ENCODE measurements at regions not wholly inside any gene's neighbourhood (a gene's known extent, or its start where the extent isn't known, plus 50 kb on each side); places are given as distances from the start of the nearest gene placed in this dataset.
A peak's percentile ranks its signal among the peaks of the same experiment; 100 is the strongest.
"Not testable (repeated sequence)": the region's sequence is repeated elsewhere in the genome, so short reads cannot be mapped to it uniquely, and the experiment has no call there.

DNA sequence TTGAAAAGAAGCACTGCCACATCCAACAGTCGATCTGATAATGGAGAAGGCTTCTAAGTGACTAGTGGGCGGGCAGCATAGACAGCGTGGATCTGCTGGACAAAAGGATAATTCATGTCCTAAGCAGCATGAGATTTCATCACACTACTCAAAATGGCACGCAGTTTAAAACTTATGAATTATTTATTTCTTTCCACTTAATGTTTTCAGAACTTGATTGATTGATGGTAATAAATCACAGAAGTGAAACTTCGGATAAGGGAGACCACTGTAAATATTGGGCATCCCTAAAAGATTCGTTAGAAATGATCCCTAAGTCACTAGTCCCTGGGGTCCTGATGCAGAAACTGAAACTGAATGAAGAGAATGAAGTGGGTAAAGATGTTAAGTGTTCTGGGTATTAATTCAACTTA lies 93.0 kb upstream of the ANK2 start:
- DNase-seq: no peak
- no peak overlapping the region for H3K23ac ChIP-seq (ENCODE audit: low read length in 2 of 2)

DNA sequence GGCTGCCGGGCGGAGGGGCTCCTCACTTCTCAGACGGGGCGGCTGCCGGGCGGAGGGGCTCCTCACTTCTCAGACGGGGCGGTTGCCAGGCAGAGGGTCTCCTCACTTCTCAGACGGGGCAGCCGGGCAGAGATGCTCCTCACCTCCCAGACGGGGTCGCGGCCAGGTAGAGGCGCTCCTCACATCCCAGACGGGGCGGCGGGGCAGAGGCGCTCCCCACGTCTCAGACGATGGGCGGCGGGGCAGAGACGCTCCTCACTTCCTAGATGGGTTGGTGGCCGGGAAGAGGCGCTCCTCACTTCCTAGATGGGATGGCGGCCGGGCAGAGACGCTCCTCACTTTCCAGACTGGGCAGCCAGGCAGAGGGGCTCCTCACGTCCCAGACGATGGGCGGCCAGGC lies 91.7 kb upstream of the ANK2 start:
- not testable (repeated sequence) for H3K27ac ChIP-seq (ENCODE audit: low read length, poor library complexity, severe bottlenecking); H2AFZ ChIP-seq (ENCODE audit: low read depth, low read length); H3K79me1 ChIP-seq (replicated peaks; ENCODE audit: low read length, poor library complexity, severe bottlenecking); H2AK5ac ChIP-seq (ENCODE audit: low read length, severe bottlenecking); H4K8ac ChIP-seq (ENCODE audit: low read length); H3K23ac ChIP-seq (ENCODE audit: low read length in 2 of 2); H3K36me3 ChIP-seq (ENCODE audit: control insufficient read depth in 1 of 2, insufficient read depth in 2 of 2, low read depth in 1 of 2, low read length in 2 of 2); H3K14ac ChIP-seq (ENCODE audit: low read length in 2 of 2); DNase-seq; H3K4me3 ChIP-seq (ENCODE audit: insufficient read depth in 1 of 2, low read depth in 1 of 2, low read length in 2 of 2); H3K4ac ChIP-seq (ENCODE audit: low read depth in 1 of 2, low read length in 2 of 2); H3K9me3 ChIP-seq (ENCODE audit: control insufficient read depth, low read length); H3K4me2 ChIP-seq (ENCODE audit: low read length, poor library complexity, severe bottlenecking); H2BK5ac ChIP-seq (ENCODE audit: low read depth, low read length, poor library complexity, severe bottlenecking); H2BK120ac ChIP-seq (ENCODE audit: low read depth, low read length); H4K91ac ChIP-seq (ENCODE audit: low read length); H2BK15ac ChIP-seq (ENCODE audit: low read depth, poor library complexity, severe bottlenecking); H3K27me3 ChIP-seq (ENCODE audit: control insufficient read depth in 1 of 2, insufficient read depth in 1 of 2, low read length in 2 of 2); H3K9ac ChIP-seq (ENCODE audit: low read length); H2BK12ac ChIP-seq (ENCODE audit: low read length in 2 of 2); H3K18ac ChIP-seq (ENCODE audit: low read depth in 1 of 2, low read length in 2 of 2); H3K4me1 ChIP-seq (ENCODE audit: control insufficient read depth, insufficient read depth, low read depth, low read length)
- WGBS: no CpG with 5 or more reads among the region's 31 CpGs

More for the DNA sequence above, 93.0 kb upstream of the ANK2 start:
- H3K9ac ChIP-seq (ENCODE audit: low read length): no peak overlapping the region
- no peak overlapping the region for H2BK5ac ChIP-seq (ENCODE audit: low read depth, low read length, poor library complexity, severe bottlenecking)
- no peaks in the 10 kb centered on the region for H3K4me1 ChIP-seq (ENCODE audit: control insufficient read depth, insufficient read depth, low read depth, low read length)
- H3K4me2 ChIP-seq (ENCODE audit: low read length, poor library complexity, severe bottlenecking): no peak overlapping the region
- no peak overlapping the region for H2AK5ac ChIP-seq (ENCODE audit: low read length, severe bottlenecking)
- no peak overlapping the region for H4K91ac ChIP-seq (ENCODE audit: low read length)
- H3K36me3 ChIP-seq (ENCODE audit: control insufficient read depth in 1 of 2, insufficient read depth in 2 of 2, low read depth in 1 of 2, low read length in 2 of 2): no peaks in the 10 kb centered on the region
- no peak overlapping the region for H2BK15ac ChIP-seq (ENCODE audit: low read depth, poor library complexity, severe bottlenecking)
- H3K14ac ChIP-seq (ENCODE audit: low read length in 2 of 2): no peak overlapping the region
- no peak overlapping the region for H3K18ac ChIP-seq (ENCODE audit: low read depth in 1 of 2, low read length in 2 of 2)
- no peak overlapping the region for H4K8ac ChIP-seq (ENCODE audit: low read length)
- no peak overlapping the region for H2AFZ ChIP-seq (ENCODE audit: low read depth, low read length)
- 92% methylated on average over 5 of the region's 6 CpGs for WGBS
- H3K9me3 ChIP-seq (ENCODE audit: control insufficient read depth, low read length): no peaks in the 10 kb centered on the region
- no peaks in the 10 kb centered on the region for H3K27me3 ChIP-seq (ENCODE audit: control insufficient read depth in 1 of 2, insufficient read depth in 1 of 2, low read length in 2 of 2)
- no peak overlapping the region for H2BK120ac ChIP-seq (ENCODE audit: low read depth, low read length)
- H3K4me3 ChIP-seq (ENCODE audit: insufficient read depth in 1 of 2, low read depth in 1 of 2, low read length in 2 of 2): no peak overlapping the region
- no peak overlapping the region for H3K4ac ChIP-seq (ENCODE audit: low read depth in 1 of 2, low read length in 2 of 2)
- H3K27ac ChIP-seq (ENCODE audit: low read length, poor library complexity, severe bottlenecking): no peak overlapping the region
- no peaks in the 10 kb centered on the region for H3K79me1 ChIP-seq (replicated peaks; ENCODE audit: low read length, poor library complexity, severe bottlenecking)
- H2BK12ac ChIP-seq (ENCODE audit: low read length in 2 of 2): no peak overlapping the region

DNA sequence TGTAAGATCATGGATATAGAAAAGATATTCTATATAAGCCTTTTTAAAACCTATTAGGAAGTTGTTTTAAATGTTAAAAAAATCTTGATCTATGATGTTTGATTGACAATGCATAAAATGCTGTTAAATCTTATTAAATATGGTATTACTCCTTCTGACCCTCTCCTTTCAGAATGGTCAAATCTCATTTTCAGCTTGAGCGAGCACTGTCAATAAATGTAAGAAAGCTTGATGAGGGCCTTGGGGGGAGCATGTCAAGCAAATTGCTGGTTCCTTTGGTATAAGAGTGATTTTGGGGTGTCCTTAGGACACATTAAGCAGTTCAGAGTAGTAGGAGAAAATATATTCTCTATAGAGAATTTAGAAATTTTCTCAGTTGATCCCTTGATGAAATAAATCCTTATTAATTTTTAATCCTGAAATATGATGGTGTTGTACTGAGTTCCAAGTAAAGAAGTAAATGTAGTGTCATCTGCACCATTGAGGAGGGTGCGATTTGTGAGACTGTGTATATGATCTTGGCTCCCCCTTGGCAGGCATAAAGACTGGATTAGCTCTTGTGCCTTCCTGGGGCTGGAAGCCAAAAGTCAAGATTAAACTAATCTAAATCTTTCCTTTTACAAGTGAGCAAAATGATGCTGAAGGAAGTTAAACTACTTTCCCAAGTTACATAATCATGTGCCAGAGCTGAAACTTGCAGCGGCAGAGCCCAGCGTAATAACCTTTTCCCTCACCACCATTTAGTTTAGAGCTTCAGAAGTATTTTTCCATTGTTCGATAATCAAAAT lies 82.6 kb upstream of the ANK2 start:
- 96% methylated on average over 2 of the region's 5 CpGs for WGBS

DNA sequence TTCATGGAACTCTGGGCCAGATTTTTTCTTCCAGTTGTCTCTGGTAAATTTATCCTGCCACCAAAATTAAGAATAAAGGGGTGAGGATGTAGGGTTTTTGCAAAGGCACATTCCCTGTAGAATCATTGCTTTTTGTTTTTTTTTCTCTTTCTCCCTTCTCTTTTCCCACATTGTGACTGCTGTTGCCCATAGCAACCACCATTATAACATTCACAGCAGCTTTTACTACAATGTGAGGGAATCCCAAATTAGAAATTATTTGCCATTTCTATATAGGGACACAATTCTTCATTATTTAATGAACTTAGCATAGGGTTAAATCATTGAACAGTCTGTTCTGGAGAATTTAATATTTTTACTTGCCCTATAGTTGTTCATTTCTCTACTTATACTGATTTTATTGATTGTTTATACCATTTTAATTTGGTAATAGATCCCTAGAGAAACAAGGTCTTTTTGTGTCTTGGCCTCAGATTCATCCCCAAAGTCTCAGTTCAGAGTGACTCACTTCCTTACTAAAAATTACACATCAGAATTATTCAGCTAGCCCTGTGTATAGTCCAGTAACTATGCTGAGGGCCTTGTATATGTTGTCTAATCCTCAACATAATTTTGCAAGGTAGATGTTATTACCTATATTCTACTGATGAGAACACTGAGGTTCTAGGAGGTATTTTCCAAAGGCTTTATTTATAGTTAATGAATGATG lies 80.8 kb upstream of the ANK2 start:
- no peak overlapping the region for H3K4me2 ChIP-seq (ENCODE audit: low read length, poor library complexity, severe bottlenecking)
- H3K18ac ChIP-seq (ENCODE audit: low read depth in 1 of 2, low read length in 2 of 2): no peak overlapping the region
- H3K4me1 ChIP-seq (ENCODE audit: control insufficient read depth, insufficient read depth, low read depth, low read length): no peaks in the 10 kb centered on the region
- no peak overlapping the region for H3K4ac ChIP-seq (ENCODE audit: low read depth in 1 of 2, low read length in 2 of 2)
- H3K14ac ChIP-seq (ENCODE audit: low read length in 2 of 2): no peak overlapping the region
- H2BK12ac ChIP-seq (ENCODE audit: low read length in 2 of 2): no peak overlapping the region
- no peak overlapping the region for H2AK5ac ChIP-seq (ENCODE audit: low read length, severe bottlenecking)
- no peak overlapping the region for H4K8ac ChIP-seq (ENCODE audit: low read length)
- H2BK120ac ChIP-seq (ENCODE audit: low read depth, low read length): no peak overlapping the region
- H3K9me3 ChIP-seq (ENCODE audit: control insufficient read depth, low read length): no peaks in the 10 kb centered on the region
- no peak overlapping the region for H3K23ac ChIP-seq (ENCODE audit: low read length in 2 of 2)
- H2BK15ac ChIP-seq (ENCODE audit: low read depth, poor library complexity, severe bottlenecking): no peak overlapping the region
- no peak overlapping the region for H2BK5ac ChIP-seq (ENCODE audit: low read depth, low read length, poor library complexity, severe bottlenecking)
- peak; percentile 6 for DNase-seq
- H3K36me3 ChIP-seq (ENCODE audit: control insufficient read depth in 1 of 2, insufficient read depth in 2 of 2, low read depth in 1 of 2, low read length in 2 of 2): no peaks in the 10 kb centered on the region
- H3K27ac ChIP-seq (ENCODE audit: low read length, poor library complexity, severe bottlenecking): no peak overlapping the region
- H3K27me3 ChIP-seq (ENCODE audit: control insufficient read depth in 1 of 2, insufficient read depth in 1 of 2, low read length in 2 of 2): no peaks in the 10 kb centered on the region
- peak overlapping the region; percentile 66 for H3K9ac ChIP-seq (ENCODE audit: low read length)
- no peak overlapping the region for H3K4me3 ChIP-seq (ENCODE audit: insufficient read depth in 1 of 2, low read depth in 1 of 2, low read length in 2 of 2)
- no peak overlapping the region for H2AFZ ChIP-seq (ENCODE audit: low read depth, low read length)
- H4K91ac ChIP-seq (ENCODE audit: low read length): no peak overlapping the region
- H3K79me1 ChIP-seq (replicated peaks; ENCODE audit: low read length, poor library complexity, severe bottlenecking): no peaks in the 10 kb centered on the region

More for the DNA sequence above, 82.6 kb upstream of the ANK2 start:
- Histone ChIP-seq H3K4me2 (ENCODE audit: low read length, poor library complexity, severe bottlenecking) (no peak overlapping the region), H2BK15ac (ENCODE audit: low read depth, poor library complexity, severe bottlenecking) (no peak overlapping the region), H3K9me3 (ENCODE audit: control insufficient read depth, low read length) (no peaks in the 10 kb centered on the region), H3K27me3 (ENCODE audit: control insufficient read depth in 1 of 2, insufficient read depth in 1 of 2, low read length in 2 of 2) (no peaks in the 10 kb centered on the region), H3K4me3 (ENCODE audit: insufficient read depth in 1 of 2, low read depth in 1 of 2, low read length in 2 of 2) (no peak overlapping the region), H3K36me3 (ENCODE audit: control insufficient read depth in 1 of 2, insufficient read depth in 2 of 2, low read depth in 1 of 2, low read length in 2 of 2) (no peaks in the 10 kb centered on the region), H3K18ac (ENCODE audit: low read depth in 1 of 2, low read length in 2 of 2) (no peak overlapping the region), H3K23ac (ENCODE audit: low read length in 2 of 2) (no peak overlapping the region), H3K27ac (ENCODE audit: low read length, poor library complexity, severe bottlenecking) (no peak overlapping the region), H2BK12ac (ENCODE audit: low read length in 2 of 2) (no peak overlapping the region), H2BK5ac (ENCODE audit: low read depth, low read length, poor library complexity, severe bottlenecking) (no peak overlapping the region), H3K4ac (ENCODE audit: low read depth in 1 of 2, low read length in 2 of 2) (no peak overlapping the region), H3K9ac (ENCODE audit: low read length) (no peak overlapping the region), H2AK5ac (ENCODE audit: low read length, severe bottlenecking) (no peak overlapping the region), H2AFZ (ENCODE audit: low read depth, low read length) (no peak overlapping the region), H4K91ac (ENCODE audit: low read length) (no peak overlapping the region), H4K8ac (ENCODE audit: low read length) (no peak overlapping the region), H2BK120ac (ENCODE audit: low read depth, low read length) (no peak overlapping the region), H3K14ac (ENCODE audit: low read length in 2 of 2) (no peak overlapping the region), H3K79me1 (replicated peaks; ENCODE audit: low read length, poor library complexity, severe bottlenecking) (no peaks in the 10 kb centered on the region), H3K4me1 (ENCODE audit: control insufficient read depth, insufficient read depth, low read depth, low read length) (no peaks in the 10 kb centered on the region)
- DNase-seq: no peak
